OCI-LY7 (cell line): ENCODE measurements at regions not wholly inside any gene's neighbourhood (a gene's known extent, or its start where the extent isn't known, plus 50 kb on each side); places are given as distances from the start of the nearest gene placed in this dataset.
"Not testable (repeated sequence)": the region's sequence is repeated elsewhere in the genome, so short reads cannot be mapped to it uniquely, and the experiment has no call there.

Experiments
- BruUV-seq: library from RNA; stranded (reverse); fragments of 400-500 nt; replicated peaks from 2 replicates; lab custom pipeline; 2021; lab: Mats Ljungman, UMichigan
- CTCF ChIA-PET: fragments of 300-600 bp; sonication (Branson Sonifier 250); formaldehyde crosslinking; loops from one replicate; lab custom pipeline; 2022; ENCODE audit warnings: antibody characterized with exemption; ENCODE audit not compliant: unreplicated experiment; lab: Charles Lee
- POLR2A ChIA-PET: fragments of 300-600 bp; sonication (Branson Sonifier 250); formaldehyde crosslinking; loops from one replicate; lab custom pipeline; 2022; ENCODE audit warnings: antibody characterized with exemption; lab: Charles Lee
- DNase-seq: peaks from one replicate; pipeline ENCODE4 v3.0.0-alpha.2; 2015; ENCODE audit warnings: low spot score
- H2AFZ ChIP-seq: fragments of 200-600 bp; sonication (generic), shearing (Covaris generic); 2 replicates; pipeline ENCODE4 v1.6.1; 2014; ENCODE audit warnings: mild to moderate bottlenecking, antibody characterized with exemption, low read length, moderate library complexity
- H3K27ac ChIP-seq: fragments of 200-600 bp; sonication (generic); 2 replicates; pipeline ENCODE4 v1.5.1; 2014; ENCODE audit warnings: mixed run types, low read depth, mild to moderate bottlenecking, moderate library complexity, low read length, inconsistent platforms; ENCODE audit not compliant: poor library complexity, severe bottlenecking
- H3K36me3 ChIP-seq: fragments of 200-600 bp; sonication (generic); 2 replicates; pipeline ENCODE4 v1.6.1; 2014; ENCODE audit warnings: mild to moderate bottlenecking, antibody characterized with exemption, low read length, moderate library complexity, mixed read lengths; ENCODE audit not compliant: insufficient read depth
- H3K4me1 ChIP-seq: fragments of 200-600 bp; sonication (generic); 2 replicates; pipeline ENCODE4 v1.5.1; 2014; ENCODE audit warnings: mild to moderate bottlenecking, low read length; ENCODE audit not compliant: insufficient read depth, poor library complexity, severe bottlenecking
- H3K4me2 ChIP-seq: fragments of 200-600 bp; sonication (generic); 2 replicates; pipeline ENCODE4 v1.6.1; 2014; ENCODE audit warnings: mild to moderate bottlenecking, low read length
- H3K4me3 ChIP-seq: fragments of 200-600 bp; sonication (generic); 2 replicates; pipeline ENCODE4 v1.5.1; 2014; ENCODE audit warnings: mild to moderate bottlenecking, low read depth, low read length; ENCODE audit not compliant: poor library complexity, severe bottlenecking
- H3K79me2 ChIP-seq: fragments of 200-600 bp; sonication (generic); 2 replicates; pipeline ENCODE4 v1.6.1; 2016; ENCODE audit warnings: low read depth, mild to moderate bottlenecking, low read length, moderate library complexity, mixed read lengths; ENCODE audit not compliant: insufficient read depth
- H3K9me2 ChIP-seq: fragments of 200-600 bp; sonication (generic); 2 replicates; pipeline ENCODE4 v1.6.1; 2016; ENCODE audit warnings: mild to moderate bottlenecking, low read length, mixed read lengths; ENCODE audit not compliant: insufficient read depth
- H3K9me3 ChIP-seq: fragments of 200-600 bp; sonication (generic); 2 replicates; pipeline ENCODE4 v1.6.1; 2014; ENCODE audit warnings: mild to moderate bottlenecking, mixed run types, low read length, mixed read lengths
- H4K20me1 ChIP-seq: fragments of 200-600 bp; sonication (generic); 2 replicates; pipeline ENCODE4 v1.6.1; 2014; ENCODE audit warnings: mild to moderate bottlenecking, antibody characterized with exemption, low read length, moderate library complexity, mixed read lengths; ENCODE audit not compliant: insufficient read depth
- EZH2phosphoT487 ChIP-seq: fragments of 200-600 bp; sonication (generic); IDR thresholded peaks from 2 replicates; pipeline ENCODE4 v1.6.1; 2018; ENCODE audit warnings: low read depth, borderline replicate concordance, mild to moderate bottlenecking, mixed run types, antibody characterized with exemption, low read length, moderate library complexity, mixed read lengths
- intact Hi-C: fragments of 100-400 bp; cut with micrococcal nuclease; formaldehyde crosslinking; loops from one replicate; pipeline ENCODE4 v1.10.0; 2022; ENCODE audit not compliant: unreplicated experiment
- TF ChIP-seq, protein P1 (sequence below): fragments of 200-600 bp; sonication (generic); conservative IDR thresholded peaks from 2 replicates; pipeline ENCODE4 v1.5.1; 2014; ENCODE audit warnings: mild to moderate bottlenecking, antibody characterized with exemption, low read length, moderate library complexity, mixed read lengths

DNA sequence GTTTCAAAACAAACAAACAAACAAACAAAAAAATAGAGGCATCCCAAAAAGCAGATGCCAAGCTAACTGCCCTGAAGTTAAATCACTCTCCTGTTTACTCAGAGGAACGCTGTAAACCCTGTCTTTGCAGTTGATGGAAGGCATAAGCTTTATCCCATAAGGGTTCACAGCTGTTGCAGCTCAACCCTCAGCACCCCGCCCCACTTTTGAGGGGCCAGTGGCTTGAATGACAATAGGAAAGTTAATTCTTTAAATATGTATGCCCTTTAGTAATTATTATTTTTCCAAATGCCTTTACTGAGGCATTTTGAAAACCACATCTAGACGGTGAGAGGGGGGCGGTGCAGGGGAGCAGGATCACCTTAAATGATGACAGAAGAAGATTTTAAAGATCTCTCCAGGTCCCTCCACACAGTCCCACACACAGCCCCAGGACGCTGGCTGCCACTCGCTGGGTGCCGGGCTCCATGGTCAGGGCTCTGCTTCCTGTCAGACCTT lies 272.1 kb downstream of the FAM43A start:
- ChIA-PET POLR2A (no interaction called here), CTCF (no interaction called here)
- no peaks in the 10 kb centered on the region for H3K36me3 ChIP-seq

DNA sequence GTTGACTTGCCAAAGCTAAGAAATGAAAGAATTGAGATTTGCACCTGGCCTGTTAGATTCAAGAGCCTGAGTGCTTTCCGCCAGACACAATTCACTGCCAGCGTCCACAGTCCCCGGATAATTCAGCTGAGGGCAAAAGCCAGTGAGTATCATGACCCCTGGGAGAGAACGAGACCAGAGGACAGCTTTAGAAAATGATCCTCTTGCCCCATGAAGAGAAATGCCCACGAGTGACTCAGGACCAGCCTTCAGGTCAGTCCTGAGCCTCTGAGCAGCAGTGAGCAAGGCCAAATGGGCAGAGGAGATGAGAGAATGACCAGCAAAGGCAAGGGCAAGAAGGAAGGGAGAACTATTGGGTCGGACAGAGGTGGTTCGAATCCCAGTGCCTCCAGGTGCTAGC lies 273.5 kb downstream of the FAM43A start:
- POLR2A ChIA-PET: interaction anchor here (0.7 kb wide), 1 partner anchor 156 kb away, joined by 3 read pairs; no protein-coding TSS in a partner anchor

More for the DNA sequence above, 272.1 kb downstream of the FAM43A start:
- H3K9me3 ChIP-seq: no peaks in the 10 kb centered on the region
- no TSS peak for BruUV-seq
- H3K4me2 ChIP-seq: no peak overlapping the region
- no peaks in the 10 kb centered on the region for H3K4me1 ChIP-seq
- no peak overlapping the region for H2AFZ ChIP-seq
- intact Hi-C loops: no loop called here
- no peak overlapping the region for H3K4me3 ChIP-seq
- no peak overlapping the region for H3K27ac ChIP-seq
- H3K9me2 ChIP-seq: no peaks in the 10 kb centered on the region
- H4K20me1 ChIP-seq: no peaks in the 10 kb centered on the region
- no peaks in the 10 kb centered on the region for H3K79me2 ChIP-seq
- TF ChIP-seq, protein P1, sequence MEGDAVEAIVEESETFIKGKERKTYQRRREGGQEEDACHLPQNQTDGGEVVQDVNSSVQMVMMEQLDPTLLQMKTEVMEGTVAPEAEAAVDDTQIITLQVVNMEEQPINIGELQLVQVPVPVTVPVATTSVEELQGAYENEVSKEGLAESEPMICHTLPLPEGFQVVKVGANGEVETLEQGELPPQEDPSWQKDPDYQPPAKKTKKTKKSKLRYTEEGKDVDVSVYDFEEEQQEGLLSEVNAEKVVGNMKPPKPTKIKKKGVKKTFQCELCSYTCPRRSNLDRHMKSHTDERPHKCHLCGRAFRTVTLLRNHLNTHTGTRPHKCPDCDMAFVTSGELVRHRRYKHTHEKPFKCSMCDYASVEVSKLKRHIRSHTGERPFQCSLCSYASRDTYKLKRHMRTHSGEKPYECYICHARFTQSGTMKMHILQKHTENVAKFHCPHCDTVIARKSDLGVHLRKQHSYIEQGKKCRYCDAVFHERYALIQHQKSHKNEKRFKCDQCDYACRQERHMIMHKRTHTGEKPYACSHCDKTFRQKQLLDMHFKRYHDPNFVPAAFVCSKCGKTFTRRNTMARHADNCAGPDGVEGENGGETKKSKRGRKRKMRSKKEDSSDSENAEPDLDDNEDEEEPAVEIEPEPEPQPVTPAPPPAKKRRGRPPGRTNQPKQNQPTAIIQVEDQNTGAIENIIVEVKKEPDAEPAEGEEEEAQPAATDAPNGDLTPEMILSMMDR: no peak
- no peak for TF ChIP-seq EZH2phosphoT487
- no peak for DNase-seq

DNA sequence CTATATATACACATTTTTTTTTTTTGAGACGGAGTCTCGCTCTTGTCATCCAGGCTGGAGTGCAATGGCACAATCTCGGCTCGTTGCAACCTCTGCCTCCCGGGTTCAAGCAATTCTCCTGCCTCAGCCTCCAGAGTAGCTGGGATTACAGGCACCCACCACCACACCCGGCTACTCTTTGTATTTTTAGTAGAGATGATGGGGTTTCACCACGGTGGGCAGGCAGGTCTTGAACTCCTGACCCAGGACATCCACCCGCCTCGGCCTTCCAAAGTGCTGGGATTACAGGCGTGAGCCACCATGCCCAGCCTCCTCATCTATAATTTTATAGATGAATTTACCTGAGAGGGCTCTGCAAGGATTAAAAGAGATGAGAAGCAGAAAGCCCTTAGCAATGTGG lies 274.0 kb downstream of the FAM43A start:
- H3K4me1 ChIP-seq, H3K27ac ChIP-seq, H3K36me3 ChIP-seq, BruUV-seq, H3K9me3 ChIP-seq, intact Hi-C loops, CTCF ChIA-PET, DNase-seq, H3K4me2 ChIP-seq, H4K20me1 ChIP-seq, H3K9me2 ChIP-seq, H3K4me3 ChIP-seq, H3K79me2 ChIP-seq, H2AFZ ChIP-seq: not testable (repeated sequence)
- POLR2A ChIA-PET: interaction anchor here (0.7 kb wide), 1 partner anchor 155 kb away, joined by 3 read pairs; no protein-coding TSS in a partner anchor

More for the DNA sequence above, 273.5 kb downstream of the FAM43A start:
- Histone ChIP-seq H3K9me3 (no peaks in the 10 kb centered on the region), H3K9me2 (no peaks in the 10 kb centered on the region), H3K79me2 (no peaks in the 10 kb centered on the region), H3K4me1 (no peaks in the 10 kb centered on the region), H2AFZ (no peak overlapping the region), H3K4me2 (no peak overlapping the region), H4K20me1 (no peaks in the 10 kb centered on the region), H3K27ac (no peak overlapping the region), H3K36me3 (no peaks in the 10 kb centered on the region), H3K4me3 (no peak overlapping the region)
- no TSS peak for BruUV-seq
- no peak for DNase-seq
- CTCF ChIA-PET: no interaction called here
- intact Hi-C loops: no loop called here
- TF ChIP-seq, protein P1: no peak
- TF ChIP-seq EZH2phosphoT487: no peak
